IPS-18a (cell line): ENCODE measurements at regions not wholly inside any gene's neighbourhood (a gene's known extent, or its start where the extent isn't known, plus 50 kb on each side); places are given as distances from the start of the nearest gene placed in this dataset.

Experiments
- H3K27ac ChIP-seq: one replicate; pipeline ENCODE4 v1.5.1; 2013; ENCODE audit warnings: low read length
- H3K27me3 ChIP-seq: one replicate; pipeline ENCODE4 v1.6.1; 2013; ENCODE audit warnings: mild to moderate bottlenecking, low read length; ENCODE audit not compliant: control insufficient read depth, insufficient read depth
- H3K36me3 ChIP-seq: one replicate; pipeline ENCODE4 v1.6.1; 2013; ENCODE audit warnings: low read depth, low read length; ENCODE audit not compliant: control insufficient read depth
- H3K4me1 ChIP-seq: one replicate; pipeline ENCODE4 v1.6.1; 2013; ENCODE audit warnings: low read depth, low read length; ENCODE audit not compliant: control insufficient read depth
- H3K4me3 ChIP-seq: one replicate; pipeline ENCODE4 v1.5.1; 2013; ENCODE audit warnings: low read length
- H3K9ac ChIP-seq: one replicate; pipeline ENCODE4 v1.6.1; 2013; ENCODE audit warnings: mild to moderate bottlenecking, low read length, moderate library complexity
- H3K9me3 ChIP-seq: one replicate; pipeline ENCODE4 v1.6.1; 2013; ENCODE audit warnings: low read depth, low read length; ENCODE audit not compliant: control insufficient read depth

- Histone ChIP-seq H3K4me1 (peaks cover 12% of the 10 kb centered on the region), H3K9ac (no peak overlapping the region), H3K36me3 (no peaks in the 10 kb centered on the region), H3K4me3 (no peak overlapping the region), H3K9me3 (no peaks in the 10 kb centered on the region), H3K27ac (no peak overlapping the region), H3K27me3 (no peaks in the 10 kb centered on the region)
Observed at GRCh38 chr3:24857945-24858344, 363.3 kb upstream of the THRB start.

GRCh38 chr3:24863215-24863614 is 368.6 kb upstream of the THRB start:
- Histone ChIP-seq H3K27me3 (no peaks in the 10 kb centered on the region), H3K9me3 (no peaks in the 10 kb centered on the region), H3K4me1 (no peaks in the 10 kb centered on the region), H3K27ac (no peak overlapping the region), H3K9ac (no peak overlapping the region), H3K36me3 (no peaks in the 10 kb centered on the region), H3K4me3 (no peak overlapping the region)

- Histone ChIP-seq H3K4me1 (no peaks in the 10 kb centered on the region), H3K9me3 (no peaks in the 10 kb centered on the region), H3K9ac (no peak overlapping the region), H3K27me3 (no peaks in the 10 kb centered on the region), H3K27ac (no peak overlapping the region), H3K36me3 (no peaks in the 10 kb centered on the region), H3K4me3 (no peak overlapping the region)
Observed at GRCh38 chr3:24867783-24868182, 373.1 kb upstream of the THRB start.

- H3K9ac ChIP-seq = no peak overlapping the region
- H3K27me3 ChIP-seq = no peaks in the 10 kb centered on the region
- no peaks in the 10 kb centered on the region for H3K9me3 ChIP-seq
- H3K4me3 ChIP-seq = no peak overlapping the region
- H3K27ac ChIP-seq = no peak overlapping the region
- no peaks in the 10 kb centered on the region for H3K36me3 ChIP-seq
- H3K4me1 ChIP-seq = no peaks in the 10 kb centered on the region
Observed at GRCh38 chr3:24881239-24881638, 386.6 kb upstream of the THRB start.

DNA sequence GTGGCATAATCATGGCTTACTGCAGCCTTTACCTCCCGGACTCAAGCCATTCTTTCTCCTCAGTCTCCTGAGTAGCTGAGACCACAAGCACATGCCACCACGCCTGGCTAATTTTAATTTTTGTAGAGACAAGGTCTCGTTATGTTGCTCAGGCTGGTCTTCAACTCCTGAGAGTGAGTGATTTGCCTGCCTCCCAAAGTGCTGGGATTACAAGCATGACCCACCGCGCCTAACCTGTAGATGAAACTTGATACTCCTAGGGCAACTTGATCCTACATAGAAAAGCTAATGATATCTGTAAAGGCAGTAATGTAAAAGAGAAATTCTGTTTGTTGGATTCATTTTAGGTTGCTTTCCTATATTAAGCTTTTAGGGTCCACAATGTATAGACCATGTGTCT is 391.9 kb upstream of the THRB start:
- Histone ChIP-seq H3K4me1 (no peaks in the 10 kb centered on the region), H3K36me3 (no peaks in the 10 kb centered on the region), H3K27me3 (no peaks in the 10 kb centered on the region), H3K4me3 (no peak overlapping the region), H3K27ac (no peak overlapping the region), H3K9me3 (no peaks in the 10 kb centered on the region), H3K9ac (no peak overlapping the region)

- Histone ChIP-seq H3K36me3 (no peaks in the 10 kb centered on the region), H3K27ac (no peak overlapping the region), H3K4me1 (no peaks in the 10 kb centered on the region), H3K9ac (no peak overlapping the region), H3K4me3 (no peak overlapping the region), H3K9me3 (no peaks in the 10 kb centered on the region), H3K27me3 (no peaks in the 10 kb centered on the region)
Observed at GRCh38 chr3:24890012-24890411, 395.4 kb upstream of the THRB start.

- Histone ChIP-seq H3K27me3 (no peaks in the 10 kb centered on the region), H3K9me3 (no peaks in the 10 kb centered on the region), H3K9ac (no peak overlapping the region), H3K4me1 (no peaks in the 10 kb centered on the region), H3K27ac (no peak overlapping the region), H3K36me3 (no peaks in the 10 kb centered on the region), H3K4me3 (no peak overlapping the region)
Observed at GRCh38 chr3:24899373-24899772, 404.7 kb upstream of the THRB start.

DNA sequence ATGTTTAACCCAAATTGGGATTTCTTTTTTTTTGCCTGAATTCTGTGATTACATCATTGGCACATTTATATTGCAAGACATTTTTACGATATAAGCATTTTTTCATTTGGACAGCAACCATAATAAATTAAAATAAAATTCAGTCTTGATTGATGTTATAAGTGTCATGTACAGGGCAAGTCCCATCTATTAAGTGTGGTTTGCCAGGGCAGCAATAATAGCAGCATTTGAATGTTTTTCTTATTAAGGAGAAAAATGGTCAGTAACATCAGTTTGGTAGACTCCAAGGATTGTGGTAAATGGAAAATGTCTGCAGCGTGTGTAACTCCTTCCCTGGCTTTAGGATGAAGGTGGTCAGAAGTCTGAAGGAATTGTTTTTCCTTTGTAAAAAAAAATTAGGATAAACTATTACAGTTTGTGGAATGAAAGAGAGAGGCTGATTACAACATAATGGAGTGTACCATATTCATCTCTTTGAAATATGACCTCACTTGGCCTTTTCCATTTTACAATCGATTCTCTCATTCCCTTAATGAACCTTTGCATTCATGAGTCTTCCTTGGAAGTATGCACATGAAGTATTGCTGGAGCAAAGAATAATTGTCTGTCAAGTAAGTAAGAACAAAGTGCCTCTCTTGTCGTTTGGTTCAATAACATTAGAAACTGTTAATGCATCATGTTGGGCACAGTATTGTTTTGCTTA is 405.4 kb upstream of the THRB start:
- H3K9ac ChIP-seq = no peak overlapping the region
- no peak overlapping the region for H3K4me3 ChIP-seq
- H3K4me1 ChIP-seq = no peaks in the 10 kb centered on the region
- H3K9me3 ChIP-seq = no peaks in the 10 kb centered on the region
- no peaks in the 10 kb centered on the region for H3K27me3 ChIP-seq
- H3K36me3 ChIP-seq = no peaks in the 10 kb centered on the region
- H3K27ac ChIP-seq = no peak overlapping the region

DNA sequence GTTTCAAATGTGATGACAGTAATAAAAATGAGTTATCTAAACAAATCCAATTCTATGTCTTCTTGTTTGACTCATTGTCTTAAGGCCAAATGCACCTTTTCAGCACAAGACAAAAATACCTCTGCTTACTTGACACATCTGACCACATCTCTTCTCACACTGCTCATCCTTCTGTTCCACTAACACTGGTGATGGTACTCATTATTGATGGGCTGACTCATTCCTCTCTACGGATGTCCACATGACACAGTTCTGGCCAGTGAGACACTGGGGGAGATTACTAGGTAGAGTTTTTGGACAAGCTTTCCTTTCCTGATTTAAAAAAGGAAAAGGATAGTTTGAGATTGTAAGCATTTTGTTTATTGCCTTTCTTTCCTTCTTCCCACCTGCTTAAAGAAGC is 410.6 kb upstream of the THRB start:
- no peaks in the 10 kb centered on the region for H3K9me3 ChIP-seq
- H3K4me1 ChIP-seq = no peaks in the 10 kb centered on the region
- H3K27ac ChIP-seq = no peak overlapping the region
- no peaks in the 10 kb centered on the region for H3K36me3 ChIP-seq
- no peak overlapping the region for H3K9ac ChIP-seq
- no peak overlapping the region for H3K4me3 ChIP-seq
- no peaks in the 10 kb centered on the region for H3K27me3 ChIP-seq

DNA sequence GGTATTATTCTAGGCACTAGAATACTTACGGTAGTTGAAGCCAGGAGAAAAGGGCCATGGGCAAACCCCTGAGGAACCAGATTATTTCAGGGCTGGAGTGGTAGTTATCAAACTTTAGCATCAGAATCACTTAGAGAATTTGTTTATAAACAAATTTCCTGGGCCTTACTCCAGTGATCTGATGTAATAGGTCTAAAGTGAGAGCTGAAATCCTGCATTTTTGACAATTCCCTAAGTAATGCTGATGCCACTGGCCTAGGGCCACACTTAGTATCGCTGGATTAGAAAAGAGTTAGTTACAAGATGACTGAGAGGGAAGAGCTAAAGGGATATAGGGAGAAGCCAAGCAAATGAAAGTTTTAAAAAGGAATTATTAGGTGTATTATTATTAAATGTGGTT is 412.5 kb upstream of the THRB start:
- Histone ChIP-seq H3K4me1 (no peaks in the 10 kb centered on the region), H3K9ac (no peak overlapping the region), H3K36me3 (no peaks in the 10 kb centered on the region), H3K9me3 (no peaks in the 10 kb centered on the region), H3K4me3 (no peak overlapping the region), H3K27me3 (no peaks in the 10 kb centered on the region), H3K27ac (no peak overlapping the region)

DNA sequence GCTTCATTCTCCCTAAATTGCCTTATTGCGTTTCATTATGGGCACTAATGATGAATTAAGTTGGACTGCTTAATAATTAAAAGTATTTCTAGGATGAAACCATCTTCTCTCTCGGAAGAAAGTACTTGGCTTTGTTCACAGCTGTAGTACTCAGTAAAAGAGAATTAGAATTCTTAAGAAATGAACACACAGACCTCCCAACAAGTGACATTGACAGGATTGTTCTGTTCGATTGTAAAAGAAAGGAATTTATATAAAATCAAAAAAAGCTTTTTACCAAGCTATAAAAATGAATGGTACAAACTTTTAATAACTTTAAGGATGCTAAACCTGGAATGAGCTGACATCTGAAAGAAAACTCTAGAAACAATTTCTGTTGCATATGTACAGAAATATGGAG is 416.4 kb upstream of the THRB start:
- no peak overlapping the region for H3K4me3 ChIP-seq
- no peaks in the 10 kb centered on the region for H3K27me3 ChIP-seq
- H3K4me1 ChIP-seq = no peaks in the 10 kb centered on the region
- no peaks in the 10 kb centered on the region for H3K36me3 ChIP-seq
- no peaks in the 10 kb centered on the region for H3K9me3 ChIP-seq
- H3K27ac ChIP-seq = no peak overlapping the region
- no peak overlapping the region for H3K9ac ChIP-seq

DNA sequence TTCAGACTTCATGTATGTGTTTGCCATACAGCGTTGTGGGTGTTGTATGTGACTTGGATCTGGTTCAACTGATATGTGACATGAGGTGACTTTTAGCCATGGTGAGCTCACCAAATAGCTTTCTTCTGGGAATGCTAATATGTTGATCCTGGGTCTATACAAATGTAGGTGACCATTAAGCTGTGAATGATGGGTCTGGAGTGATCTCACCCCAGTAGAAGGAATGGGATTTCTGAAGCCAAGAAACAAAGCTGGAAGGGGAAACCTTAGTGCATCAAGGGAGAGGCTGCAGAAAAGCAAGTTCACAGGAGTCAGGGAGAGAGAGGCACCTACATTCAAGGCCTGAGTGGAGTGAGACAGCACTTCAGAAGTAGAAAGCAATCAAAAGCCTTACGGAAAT is 421.0 kb upstream of the THRB start:
- no peaks in the 10 kb centered on the region for H3K9me3 ChIP-seq
- H3K4me3 ChIP-seq = no peak overlapping the region
- no peak overlapping the region for H3K27ac ChIP-seq
- no peak overlapping the region for H3K9ac ChIP-seq
- H3K36me3 ChIP-seq = no peaks in the 10 kb centered on the region
- H3K4me1 ChIP-seq = no peaks in the 10 kb centered on the region
- H3K27me3 ChIP-seq = no peaks in the 10 kb centered on the region
